HG02759 (cell line): ENCODE measurements at regions not wholly inside any gene's neighbourhood (a gene's known extent, or its start where the extent isn't known, plus 50 kb on each side); places are given as distances from the start of the nearest gene placed in this dataset.
"Not testable (repeated sequence)": the region's sequence is repeated elsewhere in the genome, so short reads cannot be mapped to it uniquely, and the experiment has no call there.

Source experiments
- ATAC-seq: cut with Tn5 transposase; IDR thresholded peaks from one replicate; pipeline ENCODE4 v1.9.1; 2021; ENCODE audit warnings: mild to moderate bottlenecking, moderate library complexity; ENCODE audit not compliant: unreplicated experiment

DNA sequence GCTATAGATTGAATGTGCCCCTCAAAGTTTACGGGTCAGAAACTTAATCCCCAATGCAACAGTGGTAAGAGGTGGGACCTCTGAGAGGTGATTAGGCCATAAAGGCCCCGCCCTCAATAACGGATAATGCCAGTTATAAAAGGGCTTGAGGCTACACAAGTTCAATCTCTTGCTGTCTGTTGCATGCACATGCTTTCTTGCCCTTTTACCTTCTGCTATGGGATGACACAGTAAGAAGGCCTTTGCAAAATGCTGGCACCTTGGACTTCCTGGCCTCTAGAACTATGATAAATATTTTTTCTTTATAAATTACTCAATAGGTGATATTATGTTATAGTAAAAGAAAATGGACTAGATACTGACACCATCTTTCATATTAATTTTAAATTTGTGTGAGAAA lies 806.1 kb downstream of the TENT5A start:
- no peak for ATAC-seq

DNA sequence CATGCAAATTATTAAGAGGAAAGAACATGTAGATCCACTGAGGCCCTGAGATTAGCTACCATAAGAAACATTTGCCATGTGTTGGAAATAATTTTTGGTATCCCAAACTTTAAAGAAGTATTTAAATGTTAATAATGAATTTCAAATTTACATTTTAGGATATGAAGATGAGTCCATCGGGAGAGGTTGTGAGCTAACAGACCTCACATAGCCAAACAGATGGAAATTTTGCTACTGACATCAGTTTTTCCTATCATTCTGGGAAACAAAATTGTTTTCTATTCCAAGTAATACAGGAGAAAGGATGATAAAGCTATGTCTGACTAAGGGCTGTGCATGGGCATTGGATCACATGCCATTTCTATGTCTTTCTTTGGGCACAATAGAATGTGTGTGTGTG lies 809.6 kb downstream of the TENT5A start:
- no peak for ATAC-seq

- ATAC-seq: no peak
Observed at GRCh38 chr6:80940976-80941375, 811.5 kb downstream of the TENT5A start.

DNA sequence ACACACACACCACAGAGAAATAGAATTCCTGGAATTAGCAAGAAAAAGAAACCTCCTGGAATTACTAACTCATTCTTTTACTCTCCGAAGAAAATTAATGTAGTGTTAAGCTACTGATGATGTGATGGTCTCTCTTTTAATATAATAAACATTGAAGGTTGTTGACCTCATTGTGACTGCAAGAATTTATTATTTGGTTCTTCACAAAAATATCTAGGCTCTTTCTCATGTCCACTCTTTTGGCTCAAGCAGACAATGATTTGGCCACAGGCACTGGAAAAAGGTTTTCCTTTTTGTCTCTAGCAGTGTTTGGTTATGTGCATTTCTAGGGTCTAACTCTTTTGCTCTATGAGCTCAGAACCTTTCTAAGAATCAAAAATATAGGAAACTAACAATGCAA lies 811.9 kb downstream of the TENT5A start:
- ATAC-seq: no peak

DNA sequence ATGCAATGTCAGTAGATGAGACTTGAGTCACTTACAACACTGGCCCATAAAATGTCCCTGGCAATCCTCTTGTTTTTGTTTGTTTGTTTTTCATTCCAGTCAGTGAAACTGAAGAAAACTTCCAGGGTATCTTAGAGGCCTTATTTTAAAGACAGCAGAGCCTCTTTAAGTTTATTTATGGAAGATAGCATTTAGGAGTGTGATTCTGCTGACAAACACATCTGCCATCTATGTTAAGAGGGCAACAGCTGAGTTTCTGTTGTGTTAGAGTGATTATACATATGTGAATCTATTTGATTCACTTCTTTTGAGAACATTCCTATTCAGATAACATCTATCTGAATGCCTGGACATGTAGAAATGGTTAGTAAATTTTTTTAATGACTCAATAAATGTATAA lies 812.6 kb downstream of the TENT5A start:
- ATAC-seq: no peak

DNA sequence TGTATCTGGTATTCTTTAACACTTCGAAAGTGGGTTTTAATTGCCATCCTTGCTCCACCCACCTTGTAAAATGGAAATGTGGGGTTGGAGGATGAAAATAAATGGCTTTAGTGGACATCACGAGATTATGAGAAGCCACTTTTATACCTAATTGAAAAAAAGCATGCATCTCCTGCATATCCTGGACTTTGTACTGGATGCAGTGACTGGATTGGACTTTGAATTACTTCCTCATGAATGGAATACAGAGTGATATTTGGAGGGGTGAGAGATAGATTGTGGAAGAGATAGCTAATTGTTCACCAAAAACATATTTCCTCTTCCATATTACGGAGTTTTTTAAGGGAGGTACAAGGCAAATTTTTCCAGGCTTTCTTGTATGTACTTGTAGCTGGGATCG lies 813.0 kb downstream of the TENT5A start:
- ATAC-seq: no peak

DNA sequence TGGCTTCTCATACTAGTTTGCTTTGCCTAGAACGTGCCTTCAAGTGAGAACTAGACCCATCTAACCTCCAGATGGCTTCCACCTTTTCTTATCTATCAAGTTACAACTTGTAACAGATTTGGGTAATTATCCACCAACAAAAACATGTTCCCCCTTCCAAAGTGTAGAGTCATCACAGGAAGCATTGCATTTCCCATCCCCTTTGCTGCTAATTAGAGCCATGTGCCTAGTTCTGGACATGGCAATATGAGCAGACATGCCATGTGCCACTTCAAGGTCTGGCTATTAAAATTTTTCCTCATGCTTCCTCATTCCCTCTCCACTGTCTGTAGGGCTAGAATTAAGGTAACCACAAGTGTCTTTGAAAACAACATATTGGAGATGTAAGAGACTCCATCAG lies 814.4 kb downstream of the TENT5A start:
- ATAC-seq: no peak

DNA sequence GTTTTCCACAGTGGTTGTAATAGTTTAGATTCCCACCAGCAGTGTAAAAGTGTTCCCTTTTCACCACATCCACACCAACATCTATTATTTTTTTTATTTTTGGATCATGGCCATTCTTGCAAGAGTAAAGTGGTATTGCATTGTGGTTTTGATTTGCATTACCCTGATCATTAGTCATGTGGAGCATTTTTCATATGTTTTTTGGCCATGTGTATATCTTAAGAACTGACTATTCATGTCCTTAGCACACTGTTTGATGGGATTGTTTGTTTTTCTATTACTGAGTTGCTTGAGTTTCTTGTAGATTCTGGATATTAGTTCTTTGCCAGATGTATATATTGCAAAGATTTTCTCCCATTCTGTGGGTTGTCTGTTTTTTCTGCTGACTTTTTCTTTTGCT lies 820.1 kb downstream of the TENT5A start:
- no peak for ATAC-seq

- no peak for ATAC-seq
Observed at GRCh38 chr6:80930376-80930775, 822.1 kb downstream of the TENT5A start.

DNA sequence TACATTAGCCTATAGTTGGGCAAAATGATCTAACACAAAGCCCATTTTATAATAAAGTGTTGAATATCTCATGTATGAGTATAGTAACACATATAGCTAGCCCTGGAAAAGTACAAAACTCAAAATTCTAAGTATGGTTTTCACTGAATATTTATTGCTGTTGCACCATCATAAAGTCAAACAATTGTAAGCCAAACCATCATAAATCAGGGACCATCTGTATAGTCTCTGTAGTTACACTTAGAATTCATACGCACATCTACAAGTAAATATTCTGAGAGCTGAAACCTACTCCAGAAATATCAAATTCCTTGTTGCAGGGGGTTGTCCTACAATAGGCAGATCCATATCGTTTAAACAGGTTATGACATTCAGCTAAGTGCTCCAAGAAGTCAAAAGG lies 817.3 kb downstream of the BCKDHB start:
- no peak for ATAC-seq

- no peak for ATAC-seq
Observed at GRCh38 chr6:80922916-80923455, 816.5 kb downstream of the BCKDHB start.

DNA sequence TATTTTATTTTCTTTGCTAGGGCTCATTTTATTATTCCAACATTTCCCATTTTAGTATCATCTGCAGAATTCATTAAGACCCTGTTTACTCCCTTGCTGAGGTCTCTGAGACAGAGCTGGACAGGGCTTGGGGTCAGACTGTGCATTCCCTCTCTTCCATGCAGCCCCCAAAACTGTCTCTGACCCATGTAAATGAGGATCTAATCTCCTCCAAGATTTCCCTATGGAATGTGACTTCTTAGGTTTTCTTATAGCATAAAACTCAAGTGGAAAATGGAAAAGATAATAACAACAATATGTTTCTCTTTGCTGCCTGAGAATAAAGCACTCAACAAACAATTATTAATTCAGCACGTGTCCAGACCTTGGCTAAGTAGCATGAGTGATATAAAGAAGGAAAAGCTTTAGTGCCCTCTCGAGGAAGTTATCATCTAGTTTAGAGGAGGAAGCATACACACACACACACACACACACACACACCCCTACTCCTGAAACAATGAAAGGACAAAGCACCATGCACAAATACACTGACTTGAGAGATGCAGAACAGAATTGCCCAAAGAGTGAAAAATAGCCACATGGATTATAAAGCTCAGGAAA lies 815.5 kb downstream of the BCKDHB start:
- no peak for ATAC-seq

DNA sequence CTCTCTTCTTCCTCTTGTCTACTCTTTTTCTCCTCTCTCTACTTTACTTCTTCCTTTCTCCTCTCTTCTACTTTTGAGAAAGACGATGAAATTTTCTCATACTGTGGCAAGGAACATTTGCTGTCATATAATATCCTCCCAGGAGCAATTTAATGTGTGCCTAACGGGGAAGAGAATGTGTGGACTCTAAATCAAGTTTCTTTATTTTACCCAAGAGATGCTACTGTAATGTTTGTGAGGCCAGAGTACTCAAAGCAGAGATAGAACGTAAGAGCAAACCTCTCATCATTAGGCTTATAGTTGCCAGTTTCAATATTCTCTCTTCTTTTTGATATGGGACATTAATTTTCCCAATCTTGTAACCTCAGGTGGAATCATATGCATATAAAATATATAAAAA lies 801.4 kb downstream of the BCKDHB start:
- ATAC-seq: no peak

DNA sequence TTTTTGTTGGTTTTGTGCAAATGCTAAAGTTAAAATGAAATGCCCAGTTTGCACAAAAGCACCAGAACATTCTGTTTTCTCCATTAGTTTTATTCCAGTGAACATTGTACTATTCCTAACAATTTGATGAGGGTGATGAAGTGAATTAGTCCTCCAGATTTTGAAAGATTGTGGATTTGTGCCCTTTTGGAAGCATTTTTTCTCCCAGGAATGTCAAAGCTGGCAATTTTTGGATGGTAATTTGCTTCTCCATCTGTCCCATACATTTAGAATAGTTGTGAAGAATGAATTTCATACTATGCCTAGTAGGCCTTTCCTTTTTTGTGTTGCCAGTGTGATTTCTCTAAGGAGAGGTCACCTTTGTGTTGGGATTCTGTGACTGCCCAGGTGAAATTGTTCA lies 797.2 kb downstream of the BCKDHB start:
- no peak for ATAC-seq

DNA sequence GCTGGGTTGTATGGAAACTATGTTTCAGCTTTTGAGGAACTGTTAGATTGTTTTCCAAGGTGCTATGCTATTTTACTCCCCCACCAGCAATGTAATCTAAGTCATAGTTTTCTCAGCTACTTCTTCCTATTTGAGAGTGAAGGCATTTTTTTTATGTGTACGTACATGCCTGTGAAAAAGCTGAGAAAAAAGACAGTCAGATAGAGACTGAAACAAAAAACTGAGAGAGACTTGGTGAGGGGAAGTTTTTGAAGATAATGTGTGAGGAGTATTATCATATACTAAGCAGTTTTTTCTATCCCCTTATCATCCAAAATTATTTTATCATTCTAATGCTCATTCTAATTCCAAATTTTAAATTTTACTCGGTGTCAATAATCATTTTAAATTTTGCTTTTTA lies 780.0 kb downstream of the BCKDHB start:
- ATAC-seq: peak; percentile 73

- no peak for ATAC-seq
Observed at GRCh38 chr6:80872951-80873308, 766.5 kb downstream of the BCKDHB start.

DNA sequence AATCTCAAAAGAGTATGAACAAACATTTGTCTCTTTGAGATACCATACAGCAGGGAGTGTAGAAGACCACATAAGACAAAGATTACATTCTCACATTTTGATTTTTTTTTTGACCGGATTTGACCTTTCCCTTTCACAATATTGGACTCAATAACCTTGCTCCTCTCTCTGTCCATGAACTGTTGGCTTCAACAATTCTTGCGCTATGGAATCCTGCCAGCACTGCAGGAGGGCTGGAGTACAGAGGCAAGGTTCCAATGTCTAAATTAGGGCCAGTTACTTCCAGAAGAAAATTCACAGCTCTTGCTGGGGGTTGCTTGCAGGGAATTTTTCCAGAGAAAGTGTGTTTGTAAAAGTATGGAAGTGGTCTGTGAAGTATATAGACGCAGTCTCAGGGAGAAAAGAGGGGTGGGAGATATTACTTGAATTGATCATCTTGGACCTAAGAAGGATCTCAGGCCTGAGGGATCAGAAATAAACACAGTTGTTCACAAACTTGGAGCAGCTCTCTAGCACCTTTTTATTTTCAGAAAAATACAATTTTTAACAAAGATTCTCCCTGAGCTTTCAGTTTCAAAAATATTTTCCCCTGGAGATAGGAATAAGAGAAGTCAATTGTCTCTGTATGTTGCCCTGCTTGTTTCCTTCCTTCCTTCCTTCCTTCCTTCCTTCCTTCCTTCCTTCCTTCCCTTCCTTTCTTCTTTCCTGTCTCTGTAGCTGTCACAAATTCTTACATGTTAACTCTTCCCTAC lies 765.9 kb downstream of the BCKDHB start:
- ATAC-seq: no peak

DNA sequence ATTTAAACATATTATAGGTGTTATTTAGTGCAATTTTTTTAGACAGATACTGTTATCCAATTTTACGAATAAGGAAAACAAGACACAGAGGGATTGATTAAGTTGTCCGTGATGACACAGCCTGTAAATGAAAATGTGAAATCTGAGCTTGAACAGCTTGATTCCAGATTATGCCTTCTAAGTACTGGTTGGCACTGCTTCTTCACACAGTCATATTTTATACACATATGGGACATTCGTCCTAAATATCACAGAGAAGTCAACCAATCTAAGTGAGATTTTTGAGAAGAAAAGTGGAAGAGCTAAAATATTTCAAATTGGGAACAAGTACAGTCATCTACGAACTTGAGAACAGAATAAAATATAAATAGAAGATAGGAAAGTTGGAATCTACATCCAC lies 756.3 kb downstream of the BCKDHB start:
- no peak for ATAC-seq

DNA sequence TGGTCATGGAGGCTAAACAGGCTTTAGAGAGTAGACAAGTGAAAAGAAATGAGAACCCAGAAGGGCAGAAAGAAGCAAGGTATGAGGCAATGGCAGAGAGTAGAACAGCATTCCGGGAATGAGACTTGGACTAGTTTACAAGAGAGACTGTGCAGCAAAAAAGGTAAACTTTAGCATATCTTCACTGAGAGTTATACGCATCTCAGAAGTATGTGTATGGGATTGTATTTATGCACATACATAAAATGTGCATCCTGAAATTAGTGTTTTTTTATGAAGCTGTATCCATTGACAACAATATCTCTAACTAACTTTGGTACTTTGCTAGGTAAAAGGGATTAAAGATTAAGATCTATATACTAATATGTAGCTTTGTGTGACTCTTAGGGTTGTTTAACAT lies 753.6 kb downstream of the BCKDHB start:
- ATAC-seq: no peak

- not testable (repeated sequence) for ATAC-seq
Observed at GRCh38 chr6:80847973-80848372, 741.5 kb downstream of the BCKDHB start.

GRCh38 chr6:80832337-80832736 lies 725.9 kb downstream of the BCKDHB start:
- ATAC-seq: no peak

- no peak for ATAC-seq
Observed at GRCh38 chr6:80793411-80793810, 686.9 kb downstream of the BCKDHB start.

- no peak for ATAC-seq
Observed at GRCh38 chr6:80792151-80792550, 685.7 kb downstream of the BCKDHB start.
